NCI-H82 treated with DMSO at 0.1 percent for 48 hours (cell line): ENCODE measurements at regions not wholly inside any gene's neighbourhood (a gene's known extent, or its start where the extent isn't known, plus 50 kb on each side); places are given as distances from the start of the nearest gene placed in this dataset.
A peak's percentile ranks its signal among the peaks of the same experiment; 100 is the strongest.

Experiments
- DNase-seq: peaks from one replicate; lab custom pipeline; 2025; ENCODE audit not compliant: unreplicated experiment; lab: John Stamatoyannopoulos, UW

GRCh38 chr13:74819549-74819948, 662.4 kb downstream of the TBC1D4 start:
- DNase-seq: no peak

GRCh38 chr13:74816737-74817136, 665.2 kb downstream of the TBC1D4 start:
- no peak for DNase-seq

GRCh38 chr13:74796157-74796556, 662.0 kb upstream of the KLF12 start:
- no peak for DNase-seq

- no peak for DNase-seq
These were observed 661.3 kb upstream of the KLF12 start for GRCh38 chr13:74795526-74795925.

GRCh38 chr13:74794582-74794981, 660.4 kb upstream of the KLF12 start:
- no peak for DNase-seq

GRCh38 chr13:74794147-74794546, 659.9 kb upstream of the KLF12 start:
- peak; percentile 53 for DNase-seq

- DNase-seq: no peak
These were observed 650.8 kb upstream of the KLF12 start for GRCh38 chr13:74784959-74785358.

- DNase-seq: no peak
These were observed 644.7 kb upstream of the KLF12 start for GRCh38 chr13:74778946-74779345.

- DNase-seq: no peak
These were observed 643.9 kb upstream of the KLF12 start for GRCh38 chr13:74778087-74778486.

GRCh38 chr13:74774264-74774663, 640.1 kb upstream of the KLF12 start:
- no peak for DNase-seq

- DNase-seq: no peak
These were observed 639.0 kb upstream of the KLF12 start for GRCh38 chr13:74773248-74773647.

- no peak for DNase-seq
These were observed 637.8 kb upstream of the KLF12 start for GRCh38 chr13:74771964-74772363.

- DNase-seq: no peak
These were observed 636.2 kb upstream of the KLF12 start for GRCh38 chr13:74770361-74770760.

GRCh38 chr13:74769333-74769732, 635.1 kb upstream of the KLF12 start:
- no peak for DNase-seq

- no peak for DNase-seq
These were observed 634.4 kb upstream of the KLF12 start for GRCh38 chr13:74768521-74769085.

- DNase-seq: no peak
These were observed 632.8 kb upstream of the KLF12 start for GRCh38 chr13:74767050-74767449.

- DNase-seq: no peak
These were observed 631.8 kb upstream of the KLF12 start for GRCh38 chr13:74765955-74766354.

- DNase-seq: no peak
These were observed 627.9 kb upstream of the KLF12 start for GRCh38 chr13:74761801-74762757.

GRCh38 chr13:74758188-74758587, 624.0 kb upstream of the KLF12 start:
- DNase-seq: no peak

GRCh38 chr13:74755065-74755464, 620.9 kb upstream of the KLF12 start:
- DNase-seq: no peak

GRCh38 chr13:74751739-74752138, 617.5 kb upstream of the KLF12 start:
- peak; percentile 92 for DNase-seq

GRCh38 chr13:74747186-74747955, 613.2 kb upstream of the KLF12 start:
- DNase-seq: no peak
